HG02943 (cell line): ENCODE measurements at regions not wholly inside any gene's neighbourhood (a gene's known extent, or its start where the extent isn't known, plus 50 kb on each side); places are given as distances from the start of the nearest gene placed in this dataset.

ENCODE experiments used
- ATAC-seq: cut with Tn5 transposase; IDR thresholded peaks from one replicate; pipeline ENCODE4 v1.9.1; 2021; ENCODE audit warnings: mild to moderate bottlenecking, low read depth, moderate library complexity; ENCODE audit not compliant: unreplicated experiment

DNA sequence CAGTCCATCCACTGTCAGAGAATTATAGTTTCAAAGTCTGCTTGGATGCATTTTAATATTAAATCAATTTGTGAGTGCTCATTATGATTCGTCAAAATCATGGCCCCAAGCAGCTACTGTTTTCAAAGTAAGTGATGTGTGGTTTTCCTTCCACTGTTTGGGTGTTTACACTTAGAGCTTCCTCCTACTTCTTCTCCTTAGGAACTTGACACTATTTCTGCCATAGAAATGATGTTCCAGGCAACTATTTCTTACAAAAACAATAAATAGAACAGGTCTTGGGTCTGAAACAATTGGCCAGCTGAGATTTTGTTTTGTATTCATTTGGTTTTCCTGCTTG is 132.8 kb upstream of the RAI14 start:
- no peak for ATAC-seq

- no peak for ATAC-seq
Measured at GRCh38 chr5:34524123-34524522, 132.0 kb upstream of the RAI14 start.

DNA sequence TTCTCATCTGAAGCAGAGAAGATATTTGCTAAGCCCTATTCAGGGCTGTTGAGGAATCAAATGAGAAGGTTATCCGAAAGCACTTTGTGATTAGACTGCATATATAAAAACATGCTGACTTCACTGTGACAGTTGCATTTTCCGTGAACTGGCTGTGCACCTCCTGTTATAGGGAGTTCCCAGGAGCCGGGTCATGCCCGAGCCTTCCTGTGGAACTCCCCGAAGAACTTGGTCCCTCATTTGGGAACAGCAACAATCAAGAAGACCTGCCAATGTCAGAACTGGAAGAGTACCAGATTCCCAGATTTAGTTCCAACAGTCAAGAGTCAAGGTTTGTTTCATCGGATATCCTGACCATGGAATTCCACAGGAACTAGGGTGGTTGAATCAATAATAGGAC is 130.4 kb upstream of the RAI14 start:
- ATAC-seq, result no peak

DNA sequence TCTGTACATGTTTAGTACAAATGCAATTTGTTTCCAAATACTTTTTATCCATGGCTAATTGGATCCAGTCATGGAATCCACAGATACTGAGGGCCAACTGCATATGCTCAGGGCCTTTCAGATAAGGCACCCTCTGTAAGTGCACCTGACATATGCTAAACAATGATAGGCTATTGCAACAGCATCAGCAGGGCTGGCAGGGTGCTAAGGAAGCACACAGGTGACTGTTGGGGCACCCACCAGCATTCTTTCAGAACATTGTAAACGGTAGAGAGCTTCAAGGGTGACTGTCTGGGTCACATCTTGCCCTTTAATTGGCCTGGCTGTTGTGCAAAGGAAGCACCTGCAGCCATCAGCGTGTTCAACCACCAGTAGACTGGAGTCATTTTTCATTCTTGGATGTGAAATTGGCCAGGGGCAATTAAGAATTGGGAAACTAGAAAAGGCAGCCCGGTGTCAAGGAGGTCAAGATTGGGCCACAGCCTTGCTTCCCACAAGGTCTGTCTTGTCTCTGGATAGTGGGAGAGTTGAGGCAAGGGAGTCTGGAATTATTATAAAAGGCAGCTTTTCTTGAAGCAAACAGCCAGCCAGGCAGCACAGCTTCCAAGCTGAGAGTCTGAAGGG is 129.3 kb upstream of the RAI14 start:
- ATAC-seq, result no peak

- ATAC-seq, result no peak
Measured at GRCh38 chr5:34529581-34530331, 126.4 kb upstream of the RAI14 start.

- ATAC-seq, result no peak
Measured at GRCh38 chr5:34530637-34531036, 125.5 kb upstream of the RAI14 start.

DNA sequence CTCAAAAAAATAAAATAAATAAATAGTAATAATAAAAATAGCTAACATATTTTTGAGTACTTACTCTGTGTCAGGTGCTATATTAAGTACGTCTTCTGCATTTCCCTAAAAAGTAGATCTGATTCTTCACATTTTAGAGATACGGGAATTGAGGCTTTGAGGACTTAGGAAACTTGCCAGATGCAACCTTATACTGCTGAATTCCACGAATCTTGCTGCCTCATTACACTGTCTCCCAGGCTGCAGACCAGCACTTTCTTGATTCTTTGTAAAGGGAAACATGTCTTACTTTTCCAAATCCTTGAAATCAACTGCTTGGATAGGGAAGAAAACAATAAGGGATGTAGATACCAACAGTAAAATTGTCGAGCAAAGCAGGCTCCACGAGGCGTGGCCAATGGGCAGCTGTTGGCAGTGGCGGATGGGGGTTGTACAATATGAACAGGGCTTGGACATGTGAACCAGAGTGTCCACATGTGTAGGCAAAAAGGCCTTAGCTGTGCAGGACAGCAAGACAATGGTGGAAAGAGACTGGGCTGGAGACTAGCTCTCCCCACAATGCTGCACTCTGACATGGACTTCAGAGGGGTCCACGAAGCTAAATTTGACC is 124.3 kb upstream of the RAI14 start:
- ATAC-seq, result no peak

DNA sequence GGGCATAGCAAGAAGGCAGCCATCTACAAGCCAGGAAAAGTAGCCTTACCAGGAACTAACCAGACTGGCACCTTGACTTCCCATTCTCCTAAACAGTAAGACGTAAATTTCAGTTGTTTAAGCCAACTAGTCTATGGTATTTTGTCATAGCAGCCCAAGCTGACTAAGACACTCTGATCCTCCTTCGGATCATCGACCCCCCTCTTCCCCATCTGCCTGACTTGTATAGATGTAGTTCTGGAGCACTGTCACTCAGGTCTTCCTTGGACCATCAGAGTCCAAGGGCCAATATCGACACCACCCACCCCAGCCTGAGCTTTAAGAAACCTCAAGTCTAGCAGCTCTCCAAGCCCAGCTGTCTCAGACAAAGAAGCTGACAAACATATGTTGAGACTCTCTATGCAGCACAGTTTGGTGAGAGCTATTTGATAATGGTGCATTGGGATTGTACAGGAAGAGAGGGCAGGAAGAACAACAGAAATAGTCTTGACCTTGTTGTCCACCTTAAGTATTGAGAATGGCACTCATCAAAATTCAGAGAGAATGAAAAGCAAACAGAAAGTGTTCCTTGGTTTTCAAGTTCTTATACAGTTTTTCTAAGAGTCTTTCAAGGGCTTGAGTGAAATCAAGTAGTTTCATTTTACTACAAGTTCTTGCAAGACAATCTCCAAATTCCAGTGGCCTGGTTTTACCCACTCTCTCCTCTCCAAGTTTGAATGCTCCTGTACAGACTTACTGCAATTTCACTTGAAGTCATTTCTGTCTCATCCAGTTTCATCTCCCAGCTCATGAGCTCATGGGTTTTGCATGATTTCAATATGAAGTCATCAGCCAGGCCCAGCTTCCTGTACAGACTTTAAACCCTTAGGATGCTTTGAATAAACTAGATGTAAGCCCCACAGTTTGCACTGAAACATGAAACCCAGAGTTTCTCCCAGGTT is 122.3 kb upstream of the RAI14 start:
- ATAC-seq, result peak; percentile 86

DNA sequence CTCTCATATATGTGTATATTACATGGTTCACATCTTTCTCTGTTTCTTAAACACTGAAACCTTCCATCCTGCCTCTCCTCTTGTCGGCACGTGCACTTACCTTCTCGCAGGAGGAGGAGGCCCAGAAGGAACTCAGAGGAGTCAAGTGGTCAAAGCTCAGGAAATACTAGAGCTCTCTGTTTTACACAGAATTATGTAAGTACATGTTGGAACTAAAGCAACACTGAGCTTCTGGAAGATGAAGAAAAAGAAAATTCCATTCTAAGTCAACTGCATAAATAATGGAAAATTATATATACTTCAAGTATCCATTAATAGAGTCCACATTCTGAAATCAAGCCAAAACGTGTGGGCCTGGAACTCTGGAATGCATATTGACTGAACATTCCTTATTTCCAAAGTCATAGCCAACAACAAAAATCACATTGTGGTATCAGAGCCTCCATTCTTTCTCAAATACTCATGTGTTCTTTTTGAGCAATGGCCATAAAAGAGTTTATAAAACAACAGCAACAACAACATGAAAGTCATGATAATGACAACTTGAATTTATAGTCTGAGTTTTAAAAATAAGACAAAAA is 121.5 kb upstream of the RAI14 start:
- no peak for ATAC-seq

- ATAC-seq, result no peak
Measured at GRCh38 chr5:34535433-34535832, 120.7 kb upstream of the RAI14 start.

GRCh38 chr5:34535944-34536623 is 120.0 kb upstream of the RAI14 start:
- no peak for ATAC-seq

- ATAC-seq, result no peak
Measured at GRCh38 chr5:34536699-34537098, 119.4 kb upstream of the RAI14 start.

DNA sequence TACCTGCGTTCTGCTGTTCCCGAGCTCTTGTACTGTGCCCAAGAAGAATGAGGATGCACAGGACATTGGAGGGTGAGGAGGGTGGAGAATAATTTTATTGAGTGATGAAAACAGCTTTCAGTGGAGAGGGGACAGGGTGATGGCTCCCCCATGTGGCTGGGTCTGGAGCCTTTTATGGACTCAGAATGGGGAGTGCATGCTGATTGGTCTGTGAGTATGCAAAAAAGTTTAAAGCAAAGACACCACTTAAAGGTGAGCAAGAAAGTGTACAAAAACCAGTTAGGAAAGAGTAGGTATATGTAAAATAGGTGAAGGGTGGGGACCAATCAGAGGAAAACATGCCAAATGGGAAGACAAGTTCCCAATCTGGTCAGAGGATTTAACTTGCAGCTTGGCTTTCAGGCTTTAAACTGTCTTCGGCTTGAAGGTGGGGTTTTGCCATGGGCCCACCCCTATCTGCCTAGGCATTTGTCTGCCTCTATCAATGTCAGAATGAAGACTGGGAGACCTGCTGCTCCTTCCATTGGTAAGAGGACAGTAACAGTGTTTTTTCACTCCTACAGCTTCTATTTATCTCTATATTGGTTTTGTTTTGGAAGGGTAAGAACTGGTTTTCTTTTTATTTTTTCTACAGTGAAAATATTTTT is 118.0 kb upstream of the RAI14 start:
- no peak for ATAC-seq

DNA sequence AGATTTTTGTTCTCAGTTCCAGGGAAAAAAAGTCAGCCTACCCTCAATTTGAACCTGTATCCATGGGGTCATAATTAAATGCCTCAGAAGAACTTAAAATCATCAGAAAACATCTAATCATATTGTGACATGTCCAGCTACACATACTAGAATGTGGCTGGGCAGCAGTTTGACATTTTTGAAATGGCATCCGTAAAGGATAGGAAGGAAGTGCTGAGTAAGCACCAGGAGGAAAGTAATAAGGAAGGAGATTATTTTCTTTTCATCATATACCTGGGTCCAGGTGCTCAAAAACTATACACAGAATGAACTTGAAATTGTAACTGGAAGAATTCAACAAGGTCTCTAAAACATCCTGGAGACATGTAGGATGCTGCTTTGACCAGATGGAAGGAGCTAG is 116.9 kb upstream of the RAI14 start:
- ATAC-seq, result no peak

- no peak for ATAC-seq
Measured at GRCh38 chr5:34541067-34541466, 115.1 kb upstream of the RAI14 start.

GRCh38 chr5:34542818-34543217 is 113.3 kb upstream of the RAI14 start:
- no peak for ATAC-seq

GRCh38 chr5:34543687-34544086 is 112.4 kb upstream of the RAI14 start:
- ATAC-seq, result no peak

DNA sequence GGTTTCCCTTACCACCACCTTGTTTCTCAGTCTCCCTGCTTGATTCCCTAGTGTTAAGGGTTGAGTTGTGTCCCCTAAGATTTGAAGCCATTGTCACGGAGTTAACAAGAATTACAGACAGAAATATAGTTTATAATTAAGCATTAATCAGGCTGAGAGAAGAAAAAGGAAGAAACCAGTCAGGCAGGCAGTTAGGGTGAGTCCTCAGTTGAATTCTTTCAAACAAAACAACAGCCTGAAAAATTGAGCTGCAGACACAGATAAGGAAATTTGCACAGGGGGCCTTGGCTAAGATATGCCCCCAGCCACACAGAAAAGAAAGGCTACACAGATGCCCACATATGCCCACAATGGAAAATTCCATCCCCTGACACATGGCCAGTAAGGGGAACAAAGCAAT is 111.7 kb upstream of the RAI14 start:
- no peak for ATAC-seq

DNA sequence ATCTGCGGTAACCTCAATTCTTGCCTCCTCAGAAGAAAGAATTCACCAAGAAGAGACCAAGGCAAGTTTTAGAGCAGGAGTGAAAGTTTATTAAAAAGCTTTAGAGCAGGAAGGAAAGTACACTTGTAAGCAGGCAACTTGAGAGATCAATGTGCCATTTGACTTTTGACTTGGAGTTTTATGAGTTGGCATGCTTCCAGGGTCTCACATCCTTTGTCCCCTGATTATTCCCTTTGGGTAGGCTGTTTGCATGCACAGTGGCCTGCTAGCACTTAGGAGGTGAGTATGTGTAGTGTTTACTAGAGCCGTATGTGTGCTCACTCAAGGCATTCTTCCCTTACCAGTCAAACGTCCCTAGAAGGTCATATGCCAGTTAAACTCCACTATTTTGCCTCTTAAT is 111.0 kb upstream of the RAI14 start:
- ATAC-seq, result no peak

DNA sequence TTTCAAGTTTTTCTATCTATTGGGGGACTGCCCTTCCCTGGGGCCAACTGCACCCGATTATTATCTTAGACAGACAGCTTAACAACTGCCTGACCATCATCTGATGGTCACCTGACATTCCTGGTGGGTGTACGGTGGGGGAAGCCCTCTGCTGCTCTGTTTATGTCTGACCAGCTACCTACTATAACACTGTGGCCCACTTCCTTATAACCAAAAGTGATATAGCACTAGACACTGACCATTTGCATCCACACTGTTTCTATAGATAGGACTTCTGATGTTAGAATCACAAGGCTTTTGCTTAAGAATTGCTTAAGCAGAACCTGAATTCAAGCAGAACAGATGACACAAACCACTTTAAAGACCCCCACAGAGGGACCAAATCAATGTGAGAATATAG is 110.5 kb upstream of the RAI14 start:
- ATAC-seq, result no peak
